HG03064 (cell line): ENCODE measurements at regions not wholly inside any gene's neighbourhood (a gene's known extent, or its start where the extent isn't known, plus 50 kb on each side); places are given as distances from the start of the nearest gene placed in this dataset.

Source experiments
- ATAC-seq: cut with Tn5 transposase; IDR thresholded peaks from one replicate; pipeline ENCODE4 v1.9.1; 2021; ENCODE audit warnings: low read depth; ENCODE audit not compliant: unreplicated experiment

GRCh38 chr4:124183231-124183630, 529.3 kb downstream of the ANKRD50 start:
- ATAC-seq: no peak

GRCh38 chr4:124183926-124184325, 528.6 kb downstream of the ANKRD50 start:
- no peak for ATAC-seq

DNA sequence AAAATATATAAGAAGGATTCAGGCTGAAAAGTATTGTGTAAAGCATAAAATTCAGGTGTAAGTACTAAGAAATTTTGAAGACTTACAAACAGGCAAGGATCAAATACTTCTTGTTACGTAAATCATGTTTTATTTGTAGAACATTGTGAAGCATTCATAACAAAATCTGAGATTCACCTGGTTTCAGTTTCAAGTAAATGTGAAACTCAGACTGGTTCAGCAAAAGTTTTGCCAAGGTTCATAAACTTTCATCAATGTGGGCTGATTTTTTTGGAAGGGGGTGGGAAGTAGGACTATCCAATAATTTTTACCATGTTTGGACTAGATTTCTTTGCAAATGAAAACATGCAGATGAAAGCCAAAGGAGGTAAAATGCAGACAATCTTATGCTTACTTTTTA, 527.7 kb downstream of the ANKRD50 start:
- no peak for ATAC-seq

GRCh38 chr4:124188595-124188994, 523.9 kb downstream of the ANKRD50 start:
- no peak for ATAC-seq

DNA sequence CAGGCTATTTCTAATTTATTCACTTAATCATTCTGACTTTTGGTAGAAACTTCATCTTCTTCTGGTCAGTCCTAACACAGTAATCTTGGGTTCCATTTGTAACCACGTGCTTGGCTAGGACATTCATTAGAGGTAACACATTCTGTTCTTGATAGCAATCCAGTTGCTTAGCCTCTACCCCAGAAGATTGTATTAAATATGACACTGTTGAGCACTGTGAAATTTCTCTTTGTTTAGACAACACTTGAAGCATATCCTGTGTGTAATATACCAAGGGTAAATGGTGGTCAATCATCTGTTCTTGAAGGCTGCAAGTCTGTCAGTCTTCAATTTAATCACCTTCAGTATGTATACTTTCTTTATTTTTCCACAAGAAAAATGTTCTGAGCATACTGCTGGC, 523.0 kb downstream of the ANKRD50 start:
- no peak for ATAC-seq

DNA sequence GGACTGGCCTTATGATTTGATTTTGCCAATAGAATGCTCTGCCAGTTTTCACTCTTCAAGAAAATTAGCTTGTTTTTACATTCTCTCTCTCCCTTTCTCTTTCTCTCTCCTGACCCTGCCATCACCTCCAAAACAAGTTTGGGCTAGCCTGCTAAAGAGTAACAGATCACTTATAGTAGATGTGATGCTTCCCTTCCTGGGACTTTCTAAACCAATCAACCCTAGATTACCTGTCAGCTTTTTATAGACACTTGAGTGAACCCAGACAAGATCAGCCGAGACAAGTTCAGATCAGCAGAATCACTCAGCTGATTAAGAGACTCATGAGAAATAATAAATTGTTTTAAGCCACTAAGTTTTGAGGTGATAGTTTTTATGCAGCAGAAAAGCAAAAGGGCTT, 521.2 kb downstream of the ANKRD50 start:
- no peak for ATAC-seq

DNA sequence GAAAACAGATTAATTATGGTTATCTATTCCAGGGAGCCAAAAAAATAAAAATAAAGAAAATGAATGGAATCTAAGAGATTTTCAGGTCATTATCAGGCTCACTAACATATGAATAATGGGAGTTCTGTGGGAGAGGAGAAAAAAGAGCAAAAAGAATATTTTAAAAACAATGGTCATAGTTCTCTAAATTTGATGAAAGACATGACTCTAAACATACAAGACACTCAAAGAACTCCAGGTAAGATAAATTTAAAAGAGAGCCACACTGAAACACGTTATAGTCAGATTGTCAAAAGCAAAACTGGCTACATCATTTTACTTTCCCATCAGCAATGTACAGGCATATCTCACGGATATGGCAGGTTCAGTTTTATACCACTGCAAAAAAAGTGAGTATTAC, 520.0 kb downstream of the ANKRD50 start:
- no peak for ATAC-seq

DNA sequence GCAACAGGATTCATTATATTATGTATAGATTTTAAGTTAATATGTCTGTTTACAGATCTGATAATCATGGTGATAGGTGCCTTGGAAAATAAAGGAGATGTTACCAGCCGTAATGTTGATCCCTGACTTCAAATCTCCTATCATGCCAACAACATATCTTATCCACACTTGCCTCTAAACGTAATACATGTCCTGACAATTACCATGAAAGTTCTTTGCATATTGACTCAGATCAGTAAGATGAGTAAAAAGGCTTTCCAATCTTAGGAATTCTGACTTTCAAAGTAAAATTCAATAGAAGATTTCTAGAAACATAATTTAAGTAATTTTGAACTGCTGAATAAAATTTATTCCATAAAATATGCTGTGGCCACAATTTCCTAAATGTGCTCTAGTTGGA, 513.3 kb downstream of the ANKRD50 start:
- no peak for ATAC-seq

DNA sequence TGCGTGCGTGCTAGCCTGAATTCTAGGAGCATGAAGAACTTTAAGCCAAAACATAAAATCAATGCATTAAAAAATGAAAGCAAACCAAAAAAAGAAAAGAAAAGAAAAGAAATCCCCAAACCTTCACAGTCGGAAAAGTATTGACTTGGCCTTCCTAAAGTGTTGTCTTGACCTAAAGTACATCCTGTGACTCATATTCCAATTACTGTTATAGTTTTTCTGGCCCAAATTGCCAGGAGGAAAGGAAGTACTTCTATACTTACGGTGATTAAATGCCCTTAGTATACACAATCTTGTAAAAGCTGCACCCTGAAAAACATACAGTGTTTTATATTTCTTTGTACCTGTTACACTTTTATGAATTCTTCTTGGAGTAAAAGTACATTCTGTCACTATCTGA, 512.8 kb downstream of the ANKRD50 start:
- no peak for ATAC-seq

GRCh38 chr4:124201636-124202035, 510.9 kb downstream of the ANKRD50 start:
- no peak for ATAC-seq

DNA sequence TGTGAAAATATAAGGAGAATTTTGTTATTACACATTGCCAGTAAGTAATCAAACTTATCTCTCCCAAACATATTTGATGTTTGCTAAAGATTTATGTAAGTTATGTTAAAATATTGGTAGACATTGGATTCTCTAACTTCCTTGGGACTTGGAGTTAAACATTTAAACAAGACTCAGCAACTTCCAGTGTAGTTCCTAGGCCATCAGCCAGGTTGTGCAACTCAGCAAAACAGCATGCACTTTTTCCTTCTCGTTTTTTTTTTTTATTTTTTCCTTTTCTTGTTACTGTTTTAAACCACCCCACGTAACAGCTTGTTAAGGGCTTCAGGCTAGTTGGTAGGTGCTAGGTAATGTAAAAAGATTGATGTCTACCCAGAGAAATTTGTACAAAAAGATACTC, 510.4 kb downstream of the ANKRD50 start:
- no peak for ATAC-seq

- ATAC-seq: no peak
Measured at GRCh38 chr4:124203613-124204238, 508.8 kb downstream of the ANKRD50 start.

DNA sequence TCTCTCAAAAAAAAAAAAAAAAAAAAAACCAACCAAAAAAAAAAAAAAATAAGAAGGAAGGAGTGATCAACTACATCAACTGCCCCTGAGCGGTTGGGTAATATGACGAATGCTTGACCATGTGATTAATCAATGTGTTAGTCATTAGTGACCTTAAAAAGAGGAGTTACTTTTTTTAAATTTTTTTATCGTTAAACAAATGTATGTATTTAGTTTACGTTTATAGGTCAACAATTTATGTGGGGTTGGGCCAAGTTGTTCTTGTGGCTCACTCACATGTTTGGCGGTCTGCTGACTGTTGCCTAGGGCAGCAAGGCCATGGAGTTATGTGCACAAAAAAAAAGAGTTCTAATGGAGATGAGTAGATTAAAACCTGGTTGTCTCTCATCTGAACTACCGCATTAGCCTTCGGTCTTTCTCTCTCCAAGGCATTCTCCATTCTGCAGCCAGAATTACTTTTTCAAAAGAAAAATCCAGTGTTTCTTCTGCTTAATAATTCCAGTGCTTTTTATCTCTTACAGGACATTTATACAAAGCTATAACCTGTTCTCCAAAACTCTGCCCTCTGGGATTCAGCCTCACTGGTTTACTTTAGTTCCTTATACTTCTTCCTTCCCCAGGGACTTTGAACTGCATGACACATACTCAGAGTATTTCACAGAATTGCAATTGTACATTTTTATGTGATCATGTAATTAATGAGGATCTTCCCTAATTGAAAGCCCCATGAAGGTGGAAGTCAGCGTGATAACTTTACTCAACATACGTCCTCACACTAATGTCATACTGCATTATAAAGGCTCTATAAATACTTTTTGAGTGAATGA, 505.5 kb downstream of the ANKRD50 start:
- no peak for ATAC-seq

DNA sequence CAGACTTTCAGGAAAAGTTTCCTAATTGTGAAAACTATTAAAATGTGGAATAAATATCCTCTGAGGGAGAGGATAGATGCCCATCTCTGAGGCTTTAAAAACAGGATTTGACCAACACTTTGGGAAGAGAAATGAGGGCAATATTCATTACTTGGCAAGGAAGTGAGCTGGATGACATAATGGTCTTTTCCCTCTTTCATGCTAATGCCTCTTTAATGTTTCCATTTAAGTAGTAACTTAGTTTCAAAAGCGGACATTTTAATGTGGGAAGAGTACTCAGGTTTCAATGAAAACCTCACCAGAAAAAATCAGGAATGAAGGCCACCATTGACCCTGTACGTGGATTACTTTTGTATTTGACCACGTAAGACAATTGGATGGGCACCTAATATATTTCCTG, 503.3 kb downstream of the ANKRD50 start:
- no peak for ATAC-seq

DNA sequence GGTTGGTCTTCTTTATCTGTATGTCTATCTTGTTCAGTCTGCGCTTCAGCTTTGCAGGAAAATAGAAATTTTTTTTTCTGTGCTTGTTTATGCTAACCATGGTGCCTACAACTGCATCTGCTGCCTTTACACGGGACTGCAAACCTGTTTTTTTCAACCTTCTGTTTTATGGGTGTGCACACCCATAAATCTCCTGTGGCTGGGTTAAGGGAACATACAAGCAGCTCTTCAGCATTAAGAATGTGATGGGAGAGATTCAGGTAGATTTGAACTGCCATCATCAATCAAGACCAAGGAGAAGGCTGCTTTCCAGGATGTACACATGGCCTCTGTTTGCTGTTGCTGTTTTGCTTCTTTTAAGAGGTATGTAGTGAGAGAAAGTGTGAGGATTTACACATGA, 502.9 kb downstream of the ANKRD50 start:
- ATAC-seq: no peak

DNA sequence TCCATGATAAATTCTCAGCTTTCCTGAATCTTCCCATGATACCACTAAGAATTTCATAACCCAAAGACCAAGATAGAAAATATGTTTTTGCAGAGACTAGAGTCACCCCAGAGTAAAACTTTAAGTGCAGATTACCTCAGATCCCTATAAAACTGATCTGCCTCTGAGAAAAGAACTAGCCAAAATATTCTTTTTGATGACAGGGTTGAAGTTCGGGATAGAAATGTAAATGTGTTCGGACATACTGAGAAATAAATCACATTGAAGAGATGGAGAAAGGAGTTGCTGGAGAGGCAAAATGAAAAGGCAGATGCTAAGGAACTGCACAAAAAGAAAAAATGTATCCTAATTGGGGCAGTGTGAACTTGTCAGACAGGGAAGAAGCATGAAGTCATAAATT, 501.8 kb downstream of the ANKRD50 start:
- no peak for ATAC-seq

DNA sequence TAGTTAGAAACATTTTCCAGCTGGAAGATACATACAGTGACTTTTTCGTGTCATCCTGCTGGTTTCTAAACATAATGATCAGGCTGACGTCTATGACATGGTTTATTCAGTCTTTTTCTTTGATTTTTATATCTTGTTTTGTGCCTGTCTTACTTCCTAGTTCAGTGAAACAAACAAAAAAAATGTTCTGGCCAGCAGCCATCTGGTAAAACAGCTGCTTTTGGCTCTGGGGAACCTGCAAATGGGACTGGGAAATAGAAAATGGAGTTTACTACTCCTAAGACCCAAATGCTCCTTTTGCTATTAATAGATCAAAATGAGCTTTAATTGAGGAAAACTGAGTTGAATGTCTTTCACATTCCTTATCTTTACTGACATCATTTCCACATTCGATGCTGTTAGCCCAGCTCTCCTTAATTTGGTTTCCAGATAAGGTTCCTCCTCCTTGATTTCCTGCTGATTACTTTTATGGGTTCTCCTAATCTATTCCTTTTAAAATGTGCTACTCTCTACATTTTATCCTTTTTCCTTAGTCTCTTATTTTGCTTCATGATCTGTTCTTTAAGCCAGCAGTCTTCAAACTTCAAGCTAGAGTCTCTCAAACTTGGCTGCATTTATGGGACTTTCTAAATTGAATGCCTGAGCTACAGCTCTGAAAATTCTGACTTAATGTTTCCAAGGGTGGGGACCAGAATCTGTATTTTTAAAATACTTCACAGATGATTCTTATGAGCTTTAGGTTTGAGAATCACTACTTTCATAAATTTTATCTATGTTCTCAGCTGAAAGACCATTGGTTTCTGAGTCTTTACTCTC, 499.5 kb downstream of the ANKRD50 start:
- ATAC-seq: no peak

- no peak for ATAC-seq
Measured at GRCh38 chr4:124219389-124219788, 493.1 kb downstream of the ANKRD50 start.

DNA sequence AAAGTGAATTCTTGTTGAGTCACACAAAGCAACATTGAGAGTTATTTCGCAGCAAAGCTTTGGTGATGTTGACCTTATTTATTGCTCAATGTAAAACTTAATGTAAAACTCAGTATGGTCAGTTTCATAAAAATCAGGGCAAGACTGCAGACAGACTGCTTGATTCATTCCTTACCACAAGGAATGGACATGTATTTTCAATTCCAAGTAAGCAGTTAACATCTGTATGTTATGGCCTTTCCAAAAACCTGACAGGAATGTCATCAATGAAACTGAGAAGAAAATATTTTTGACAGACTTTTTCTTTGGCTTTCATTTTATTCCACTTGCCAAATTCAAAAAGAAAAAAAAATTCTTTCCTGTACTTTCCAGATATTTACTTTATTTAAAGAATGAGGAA, 488.3 kb downstream of the ANKRD50 start:
- ATAC-seq: no peak

GRCh38 chr4:124227981-124228380, 484.6 kb downstream of the ANKRD50 start:
- no peak for ATAC-seq

GRCh38 chr4:124230268-124230667, 482.3 kb downstream of the ANKRD50 start:
- ATAC-seq: no peak
